HG03097 (cell line): ENCODE measurements at regions not wholly inside any gene's neighbourhood (a gene's known extent, or its start where the extent isn't known, plus 50 kb on each side); places are given as distances from the start of the nearest gene placed in this dataset.
A peak's percentile ranks its signal among the peaks of the same experiment; 100 is the strongest.

Source experiments
- ATAC-seq: cut with Tn5 transposase; IDR thresholded peaks from one replicate; pipeline ENCODE4 v1.9.1; 2021; ENCODE audit not compliant: unreplicated experiment, low FRiP score

GRCh38 chr4:115851918-115852766 lies 738.7 kb upstream of the NDST4 start:
- ATAC-seq, result peak; percentile 69

GRCh38 chr4:115850799-115851509 lies 737.5 kb upstream of the NDST4 start:
- ATAC-seq, result no peak

DNA sequence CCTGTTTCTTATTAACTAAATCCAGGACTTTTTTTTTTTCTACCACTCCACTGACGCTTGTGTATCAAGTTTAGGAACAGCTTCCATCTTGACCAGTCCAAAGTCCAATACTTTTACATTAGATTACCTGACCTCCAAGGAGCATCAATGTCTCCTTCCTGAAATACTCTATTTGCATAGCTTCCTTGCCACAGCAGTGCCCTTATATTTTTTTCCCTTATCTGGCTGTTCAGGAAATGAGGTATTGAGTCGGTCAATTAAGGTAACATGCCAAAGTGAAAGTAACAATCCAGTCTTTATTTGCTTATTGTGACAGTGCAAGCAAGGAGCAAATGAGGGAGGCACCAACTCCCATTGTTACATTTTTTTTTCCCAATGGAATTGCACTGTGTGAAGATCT lies 730.8 kb upstream of the NDST4 start:
- no peak for ATAC-seq

GRCh38 chr4:115841871-115842270 lies 728.5 kb upstream of the NDST4 start:
- no peak for ATAC-seq

DNA sequence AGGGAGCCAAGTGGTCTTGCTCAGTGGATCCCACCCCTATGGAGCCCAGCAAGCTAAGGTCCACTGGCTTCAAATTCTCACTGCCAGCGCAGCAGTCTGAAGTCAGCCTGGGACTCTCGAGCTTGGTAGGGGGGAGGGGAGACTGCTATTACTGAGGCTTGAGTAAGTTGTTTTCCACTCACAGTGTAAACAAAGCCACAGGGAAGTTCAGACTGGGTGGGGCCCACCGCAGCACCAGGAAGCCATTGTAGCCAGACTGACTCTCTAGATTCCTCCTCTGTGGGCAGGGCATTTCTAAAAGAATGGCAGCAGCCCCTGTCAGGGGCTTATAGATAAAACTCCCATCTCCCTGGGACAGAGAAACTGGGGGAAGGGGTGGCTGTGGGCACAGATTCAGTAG lies 721.0 kb upstream of the NDST4 start:
- no peak for ATAC-seq

- ATAC-seq, result no peak
Observed at GRCh38 chr4:115824630-115825029, 711.2 kb upstream of the NDST4 start.

DNA sequence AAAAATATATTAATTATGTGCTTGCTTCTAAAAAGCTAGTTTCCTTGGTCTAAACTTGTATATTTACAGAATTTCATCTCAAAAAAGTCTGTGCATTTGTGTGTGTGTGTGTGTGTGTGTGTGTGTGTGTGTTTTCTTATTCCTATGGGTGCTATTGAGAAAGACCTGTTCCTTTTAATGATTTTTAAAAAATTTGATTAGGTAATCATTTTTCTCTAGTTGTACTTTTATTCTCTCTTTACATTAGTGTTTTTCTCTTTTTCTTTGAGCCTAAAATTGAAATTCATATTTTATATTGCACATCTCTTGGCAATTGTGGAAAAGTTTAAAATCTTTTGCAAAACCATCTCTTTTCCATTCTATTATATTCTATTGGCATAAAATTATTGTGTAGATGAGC lies 690.4 kb upstream of the NDST4 start:
- no peak for ATAC-seq

DNA sequence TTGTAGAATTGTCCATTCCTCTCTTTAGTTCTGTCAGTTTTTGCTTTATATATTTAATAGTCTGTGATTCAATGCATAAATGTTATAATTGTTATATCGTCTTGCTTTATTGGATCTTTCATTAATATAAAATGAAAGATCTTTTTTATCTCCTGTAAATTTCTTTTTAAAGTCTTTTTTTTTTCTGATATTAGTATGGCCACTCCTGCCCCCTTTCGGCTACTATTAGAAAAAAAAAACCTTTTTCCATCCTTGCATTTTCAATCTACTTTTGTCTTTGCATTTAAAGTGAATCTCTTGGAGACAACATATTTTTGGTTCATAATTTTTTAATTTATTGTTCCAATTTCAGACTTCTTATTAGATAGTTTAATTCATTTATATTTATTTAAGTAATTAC lies 677.4 kb upstream of the NDST4 start:
- no peak for ATAC-seq

DNA sequence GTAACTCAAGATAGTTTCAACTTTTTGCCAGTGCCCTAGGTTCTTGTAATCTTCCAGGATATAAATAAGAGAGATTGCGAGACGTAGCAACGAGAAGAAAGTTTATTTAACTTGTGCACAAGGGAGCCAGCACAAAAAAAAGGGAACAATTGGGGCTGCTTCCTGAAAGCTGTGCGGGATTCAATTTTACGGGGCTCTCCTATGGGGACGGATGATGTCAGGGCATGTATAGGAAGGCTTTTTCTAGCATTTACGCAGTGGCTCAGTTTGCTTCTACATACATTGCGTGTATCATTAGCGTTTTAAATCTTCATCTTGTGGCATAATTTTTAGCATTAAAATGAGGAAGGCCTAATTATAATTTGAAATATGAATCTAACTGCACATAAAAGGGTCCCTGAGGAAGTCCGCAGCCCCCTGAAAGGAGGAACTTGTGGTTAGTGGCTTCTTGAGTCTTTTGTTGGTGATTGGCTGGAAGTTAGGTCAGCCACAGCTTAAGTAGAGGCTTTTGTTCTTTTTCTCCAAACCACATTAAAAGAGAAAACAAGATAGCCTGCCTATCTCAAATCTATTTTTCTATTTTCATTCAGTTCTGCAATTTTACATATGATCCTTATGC lies 668.2 kb upstream of the NDST4 start:
- no peak for ATAC-seq

- ATAC-seq, result peak; percentile 62
Observed at GRCh38 chr4:115780835-115781234, 667.4 kb upstream of the NDST4 start.

GRCh38 chr4:115780268-115780667 lies 666.8 kb upstream of the NDST4 start:
- ATAC-seq, result no peak

- ATAC-seq, result no peak
Observed at GRCh38 chr4:115770046-115770543, 656.7 kb upstream of the NDST4 start.

- no peak for ATAC-seq
Observed at GRCh38 chr4:115769396-115769795, 656.0 kb upstream of the NDST4 start.

- no peak for ATAC-seq
Observed at GRCh38 chr4:115763051-115763450, 649.6 kb upstream of the NDST4 start.

DNA sequence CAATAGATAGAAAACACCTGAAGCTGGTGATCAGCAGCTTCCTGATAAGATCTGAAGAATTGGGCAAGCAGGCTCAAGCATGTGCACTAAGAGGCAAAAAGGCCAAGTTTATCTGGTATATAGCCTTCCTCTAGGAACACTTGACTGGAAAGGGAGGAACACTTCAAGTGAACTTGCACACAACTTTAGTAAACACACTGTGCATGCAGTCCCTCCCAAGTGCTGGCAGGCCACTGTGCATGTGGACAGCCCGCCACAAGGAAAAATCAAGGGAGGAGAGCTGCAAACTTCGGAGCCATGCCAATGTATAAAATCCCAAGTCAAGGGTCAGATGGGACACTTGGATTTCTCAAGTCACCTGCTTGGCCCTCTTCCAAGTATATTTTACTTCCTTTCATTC lies 645.8 kb upstream of the NDST4 start:
- no peak for ATAC-seq

DNA sequence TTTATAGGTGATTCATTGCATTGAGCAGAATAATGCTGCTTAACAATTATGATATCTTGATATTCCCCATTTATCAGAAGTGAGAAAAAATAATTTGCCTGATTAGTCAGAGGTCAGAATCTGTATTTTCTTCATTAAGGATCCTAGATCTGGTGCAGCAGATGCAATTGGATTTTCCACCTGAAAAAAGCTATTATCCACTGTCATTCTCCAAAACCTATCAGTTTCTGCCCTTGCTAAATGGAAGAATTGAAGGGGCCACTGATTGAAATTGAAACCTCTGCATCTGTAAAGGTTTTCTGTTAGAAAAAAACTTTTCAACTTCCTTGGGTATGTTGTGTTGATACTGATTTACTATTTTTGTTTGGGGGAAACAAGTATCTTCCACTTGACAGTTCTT lies 636.0 kb upstream of the NDST4 start:
- ATAC-seq, result no peak

- ATAC-seq, result no peak
Observed at GRCh38 chr4:115740806-115741205, 627.4 kb upstream of the NDST4 start.

GRCh38 chr4:115729739-115730266 lies 616.4 kb upstream of the NDST4 start:
- no peak for ATAC-seq

DNA sequence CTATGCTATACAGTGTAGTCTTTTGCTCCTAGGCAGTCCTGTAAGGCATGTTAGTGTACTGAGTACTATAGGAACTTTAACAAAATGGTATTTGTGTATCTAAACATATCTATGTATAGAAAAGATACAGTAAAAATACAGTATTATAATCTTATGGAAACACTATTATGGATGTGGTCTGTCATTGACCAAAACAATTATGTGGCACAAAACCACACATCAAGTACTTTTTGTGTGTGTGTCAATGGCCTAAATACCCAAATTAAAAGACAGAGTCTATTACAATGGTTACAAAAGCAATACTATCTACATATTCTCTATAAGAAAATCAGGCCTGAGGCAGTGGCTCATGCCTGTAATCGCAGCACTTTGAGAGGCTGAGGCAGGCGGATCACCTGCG lies 610.2 kb upstream of the NDST4 start:
- no peak for ATAC-seq

DNA sequence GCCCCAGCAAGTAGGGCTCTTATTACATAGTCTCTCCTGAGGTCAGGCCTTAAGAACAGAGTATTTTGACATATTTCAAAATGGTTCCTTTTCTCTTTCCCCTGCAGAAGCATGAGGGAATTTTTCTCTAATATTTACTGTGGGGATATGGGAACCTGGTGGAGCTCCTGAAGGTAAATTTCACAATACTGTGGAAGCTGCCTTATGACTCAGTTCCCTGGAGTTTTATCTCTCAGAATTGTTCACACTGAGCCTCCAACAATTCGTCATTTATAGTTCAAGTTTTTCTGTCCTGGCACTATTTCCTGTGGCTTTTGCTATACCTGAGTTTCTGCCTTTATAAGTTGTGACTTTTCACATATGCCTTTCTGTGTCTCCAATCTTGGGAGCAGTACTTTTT lies 607.2 kb upstream of the NDST4 start:
- ATAC-seq, result no peak

DNA sequence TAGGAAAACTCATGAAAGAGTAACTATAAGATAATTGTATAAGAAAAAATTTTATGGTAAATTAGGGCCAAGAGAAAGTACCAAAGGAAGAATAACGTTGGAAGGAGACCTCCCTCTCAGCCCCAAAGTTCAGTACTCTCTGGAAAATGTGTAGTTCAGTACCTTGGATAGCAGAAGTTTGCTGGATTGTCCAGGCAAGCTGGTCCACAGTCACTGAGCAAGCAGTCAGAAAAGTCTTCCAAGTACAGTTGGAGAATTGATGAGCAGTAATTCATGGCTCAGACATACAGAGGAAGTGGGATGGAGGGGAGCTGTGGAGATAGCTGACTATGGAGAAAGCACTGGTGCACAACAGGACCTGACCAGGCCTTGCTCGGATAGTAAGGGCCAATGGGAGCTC lies 598.2 kb upstream of the NDST4 start:
- no peak for ATAC-seq
